ENCODE measurements at regions not wholly inside any gene's neighbourhood (a gene's known extent, or its start where the extent isn't known, plus 50 kb on each side); places are given as distances from the start of the nearest gene placed in this dataset.

GRCh38 chr20:9968015-9968414, 66.8 kb upstream of the ANKEF1 start:
- Histone ChIP-seq H3K36me3 (ENCODE audit: control insufficient read depth, insufficient read depth, low read length) (no peaks in the 10 kb centered on the region), H3K27me3 (replicated peaks; ENCODE audit: control insufficient read depth, insufficient read depth, low read length) (no peaks in the 10 kb centered on the region), H3K4me3 (replicated peaks; ENCODE audit: low read depth, low read length) (no peak overlapping the region)
- no peak for TF ChIP-seq CTCF (IDR thresholded peaks at IDR 0.05; ENCODE audit: insufficient read depth, low read length, poor library complexity, severe bottlenecking)
- DNase-seq (ENCODE audit: extremely low read depth, insufficient read length), result no peak

GRCh38 chr20:9966966-9967365, 67.8 kb upstream of the ANKEF1 start:
- no peak for DNase-seq (ENCODE audit: extremely low read depth, insufficient read length)
- Histone ChIP-seq H3K36me3 (ENCODE audit: control insufficient read depth, insufficient read depth, low read length) (no peaks in the 10 kb centered on the region), H3K27me3 (replicated peaks; ENCODE audit: control insufficient read depth, insufficient read depth, low read length) (no peaks in the 10 kb centered on the region), H3K4me3 (replicated peaks; ENCODE audit: low read depth, low read length) (no peak overlapping the region)
- TF ChIP-seq CTCF (IDR thresholded peaks at IDR 0.05; ENCODE audit: insufficient read depth, low read length, poor library complexity, severe bottlenecking), result peak; percentile 39

- DNase-seq (ENCODE audit: extremely low read depth, insufficient read length), result no peak
- H3K4me3 ChIP-seq (replicated peaks; ENCODE audit: low read depth, low read length), result no peak overlapping the region
- H3K27me3 ChIP-seq (replicated peaks; ENCODE audit: control insufficient read depth, insufficient read depth, low read length), result no peaks in the 10 kb centered on the region
- H3K36me3 ChIP-seq (ENCODE audit: control insufficient read depth, insufficient read depth, low read length), result no peaks in the 10 kb centered on the region
- no peak for TF ChIP-seq CTCF (IDR thresholded peaks at IDR 0.05; ENCODE audit: insufficient read depth, low read length, poor library complexity, severe bottlenecking)
Measured at GRCh38 chr20:9963029-9963428, 71.8 kb upstream of the ANKEF1 start.

GRCh38 chr20:9958693-9959092, 76.1 kb upstream of the ANKEF1 start:
- no peaks in the 10 kb centered on the region for H3K27me3 ChIP-seq (replicated peaks; ENCODE audit: control insufficient read depth, insufficient read depth, low read length)
- DNase-seq (ENCODE audit: extremely low read depth, insufficient read length), result no peak
- no peak for TF ChIP-seq CTCF (IDR thresholded peaks at IDR 0.05; ENCODE audit: insufficient read depth, low read length, poor library complexity, severe bottlenecking)

GRCh38 chr20:9955646-9956045, 79.1 kb upstream of the ANKEF1 start:
- Histone ChIP-seq H3K27me3 (replicated peaks; ENCODE audit: control insufficient read depth, insufficient read depth, low read length) (no peaks in the 10 kb centered on the region; the same call in 1 of the 2 replicates), H3K4me3 (replicated peaks; ENCODE audit: low read depth, low read length) (no peak overlapping the region), H3K36me3 (ENCODE audit: control insufficient read depth, insufficient read depth, low read length) (no peaks in the 10 kb centered on the region)
- DNase-seq (ENCODE audit: extremely low read depth, insufficient read length), result no peak
- TF ChIP-seq CTCF (IDR thresholded peaks at IDR 0.05; ENCODE audit: insufficient read depth, low read length, poor library complexity, severe bottlenecking), result no peak

More at GRCh38 chr20:9958693-9959092, 76.1 kb upstream of the ANKEF1 start:
- Histone ChIP-seq H3K4me3 (replicated peaks; ENCODE audit: low read depth, low read length) (no peak overlapping the region), H3K36me3 (ENCODE audit: control insufficient read depth, insufficient read depth, low read length) (no peaks in the 10 kb centered on the region)

GRCh38 chr20:9949563-9949962, 85.2 kb upstream of the ANKEF1 start:
- no peak overlapping the region for H3K4me3 ChIP-seq (replicated peaks; ENCODE audit: low read depth, low read length)
- no peaks in the 10 kb centered on the region for H3K36me3 ChIP-seq (ENCODE audit: control insufficient read depth, insufficient read depth, low read length)
- no peak for TF ChIP-seq CTCF (IDR thresholded peaks at IDR 0.05; ENCODE audit: insufficient read depth, low read length, poor library complexity, severe bottlenecking)
- H3K27me3 ChIP-seq (replicated peaks; ENCODE audit: control insufficient read depth, insufficient read depth, low read length), result no peaks in the 10 kb centered on the region; the same call in 1 of the 2 replicates
- DNase-seq (ENCODE audit: extremely low read depth, insufficient read length), result no peak
